Neuronal stem cell (in vitro differentiated cells): ENCODE measurements at regions not wholly inside any gene's neighbourhood (a gene's known extent, or its start where the extent isn't known, plus 50 kb on each side); places are given as distances from the start of the nearest gene placed in this dataset.

Source experiments
- DNase-seq: peaks from one replicate; pipeline ENCODE4 v3.0.0-alpha.2; 2013; ENCODE audit warnings: low spot score
- H2AFZ ChIP-seq: one replicate; pipeline ENCODE4 v1.6.1; 2013; ENCODE audit warnings: mild to moderate bottlenecking, low read length, inconsistent platforms
- H2AK5ac ChIP-seq: 2 replicates; pipeline ENCODE4 v1.6.1; 2013; ENCODE audit warnings: low read depth, mild to moderate bottlenecking, inconsistent platforms, low read length, moderate library complexity, mixed read lengths
- H2BK120ac ChIP-seq: 2 replicates; pipeline ENCODE4 v1.6.1; 2013; ENCODE audit warnings: low read depth, mild to moderate bottlenecking, inconsistent platforms, low read length, moderate library complexity, mixed read lengths
- H2BK12ac ChIP-seq: one replicate; pipeline ENCODE4 v1.6.1; 2013; ENCODE audit warnings: low read length, inconsistent platforms
- H2BK15ac ChIP-seq: 2 replicates; pipeline ENCODE4 v1.6.1; 2013; ENCODE audit warnings: mild to moderate bottlenecking, low read length, inconsistent platforms, mixed read lengths
- H2BK5ac ChIP-seq: one replicate; pipeline ENCODE4 v1.6.1; 2013; ENCODE audit warnings: inconsistent platforms, mild to moderate bottlenecking, low read length, moderate library complexity
- H3K14ac ChIP-seq: one replicate; pipeline ENCODE4 v1.6.1; 2013; ENCODE audit warnings: low read length, inconsistent platforms
- H3K18ac ChIP-seq: 2 replicates; pipeline ENCODE4 v1.6.1; 2013; ENCODE audit warnings: low read length, inconsistent platforms
- H3K23ac ChIP-seq: 2 replicates; pipeline ENCODE4 v1.6.1; 2013; ENCODE audit warnings: low read depth, mild to moderate bottlenecking, mixed read lengths, low read length, inconsistent platforms; ENCODE audit not compliant: poor library complexity
- H3K27ac ChIP-seq: replicated peaks from 3 replicates; pipeline ENCODE4 v1.5.1; 2013; ENCODE audit warnings: low read length, inconsistent platforms
- H3K27me3 ChIP-seq, 3 experiments: 2 replicates each; pipeline ENCODE4 v1.6.1; 2013; ENCODE audit warnings: low read length in 3 of 3, mild to moderate bottlenecking in 2 of 3, inconsistent platforms in 1 of 3, low read depth in 1 of 3, mixed read lengths in 1 of 3, moderate library complexity in 1 of 3; ENCODE audit not compliant: control insufficient read depth in 3 of 3, insufficient read depth in 3 of 3
- H3K36me3 ChIP-seq, 2 donors: replicated peaks in 1 of 2; 2 replicates each; pipeline ENCODE4 v1.6.1; 2013; ENCODE audit warnings: low read length in 2 of 2; ENCODE audit not compliant: control insufficient read depth in 2 of 2, insufficient read depth in 2 of 2
- H3K4ac ChIP-seq: 2 replicates; pipeline ENCODE4 v1.6.1; 2013; ENCODE audit warnings: inconsistent platforms, mild to moderate bottlenecking, low read length, moderate library complexity
- H3K4me1 ChIP-seq, 2 donors: 1 replicate in 1 of 2; 2 replicates in 1 of 2; pipeline ENCODE4 v1.6.1; 2013; ENCODE audit warnings: low read length in 2 of 2, low read depth in 1 of 2; ENCODE audit not compliant: control insufficient read depth in 2 of 2, insufficient read depth in 1 of 2
- H3K4me2 ChIP-seq: one replicate; pipeline ENCODE4 v1.6.1; 2013; ENCODE audit warnings: mild to moderate bottlenecking, low read length, inconsistent platforms; ENCODE audit not compliant: insufficient read depth, poor library complexity, severe bottlenecking
- H3K4me3 ChIP-seq, 2 donors: 2 replicates each; pipeline ENCODE4 v1.5.1; 2013; ENCODE audit warnings: low read length in 2 of 2, mild to moderate bottlenecking in 2 of 2, inconsistent platforms in 1 of 2, moderate library complexity in 1 of 2
- H3K79me1 ChIP-seq: one replicate; pipeline ENCODE4 v1.6.1; 2013; ENCODE audit warnings: low read depth, mild to moderate bottlenecking, inconsistent platforms, low read length, moderate library complexity
- H3K9ac ChIP-seq: one replicate; pipeline ENCODE4 v1.6.1; 2013; ENCODE audit warnings: mild to moderate bottlenecking, low read depth, low read length, inconsistent platforms; ENCODE audit not compliant: poor library complexity
- H3K9me3 ChIP-seq, 2 donors: replicated peaks in 1 of 2; 2 replicates each; pipeline versions ENCODE3 to v1.6.1; 2013; ENCODE audit warnings: low read length in 2 of 2, mild to moderate bottlenecking in 2 of 2, inconsistent platforms in 1 of 2, low read depth in 1 of 2, mixed read lengths in 1 of 2, moderate library complexity in 1 of 2; ENCODE audit not compliant: control insufficient read depth in 2 of 2, insufficient read depth in 1 of 2
- H4K8ac ChIP-seq: one replicate; pipeline ENCODE4 v1.6.1; 2013; ENCODE audit warnings: low read depth, mild to moderate bottlenecking, inconsistent platforms, low read length, moderate library complexity
- H4K91ac ChIP-seq: one replicate; pipeline ENCODE4 v1.6.1; 2013; ENCODE audit warnings: low read length, low read depth, mild to moderate bottlenecking, inconsistent platforms; ENCODE audit not compliant: poor library complexity
- WGBS, 2 donors: extraction: QIAGEN DNeasy Blood & Tissue Kit; methylation state at CpG; one replicate each; pipeline ENCODE4 v1.1.7; 2013; ENCODE audit warnings: missing lambda C conversion rate in 2 of 2, mixed read lengths in 1 of 2; ENCODE audit not compliant: insufficient read length in 2 of 2, insufficient replicate concordance in 1 of 2; ENCODE audit errors: extremely low coverage in 2 of 2; 5-methylcytosine and 5-hydroxymethylcytosine counted together

DNA sequence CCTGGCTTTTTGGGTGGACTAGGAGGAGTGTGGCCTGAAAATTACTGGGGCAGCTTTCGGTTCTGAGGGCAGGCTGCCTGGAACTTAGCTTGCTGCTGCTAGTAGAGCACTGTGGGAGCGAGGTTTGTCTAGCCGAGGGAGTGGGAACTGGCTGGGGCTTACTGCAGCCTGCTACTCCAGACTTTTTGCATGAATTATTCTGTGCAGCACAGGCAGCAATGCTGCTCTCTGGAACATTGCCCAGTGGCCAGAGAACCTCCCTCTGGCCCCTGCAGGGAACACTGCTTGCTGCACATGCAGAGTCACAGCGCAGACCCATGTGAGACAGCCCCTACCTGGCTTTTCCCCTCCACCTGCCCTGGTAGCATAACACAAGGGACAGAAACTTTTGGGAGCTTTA is 263.9 kb upstream of the SLITRK2 start:
- no peak overlapping the region for H2AFZ ChIP-seq
- no peaks in the 10 kb centered on the region for H3K36me3 ChIP-seq
- no peak overlapping the region for H3K14ac ChIP-seq
- no peaks in the 10 kb centered on the region for H3K79me1 ChIP-seq
- H3K27me3 ChIP-seq = no peaks in the 10 kb centered on the region
- WGBS, 2 donors = no CpG with 5 or more reads among the region's 4 CpGs
- no peak overlapping the region for H4K8ac ChIP-seq
- H3K4me2 ChIP-seq = no peak overlapping the region
- no peak overlapping the region for H2BK120ac ChIP-seq
- H2BK15ac ChIP-seq = no peak overlapping the region
- H3K23ac ChIP-seq = no peak overlapping the region
- peak overlapping the region; percentile 24 for H2BK5ac ChIP-seq
- no peak for DNase-seq
- H3K9ac ChIP-seq = no peak overlapping the region
- no peaks in the 10 kb centered on the region for H3K4me1 ChIP-seq
- no peak overlapping the region for H3K4me3 ChIP-seq
- H3K9me3 ChIP-seq = no peaks in the 10 kb centered on the region
- no peak overlapping the region for H3K27ac ChIP-seq
- H4K91ac ChIP-seq = no peak overlapping the region
- no peak overlapping the region for H3K18ac ChIP-seq
- no peak overlapping the region for H3K4ac ChIP-seq
- H2BK12ac ChIP-seq = no peak overlapping the region
- H2AK5ac ChIP-seq = no peak overlapping the region

DNA sequence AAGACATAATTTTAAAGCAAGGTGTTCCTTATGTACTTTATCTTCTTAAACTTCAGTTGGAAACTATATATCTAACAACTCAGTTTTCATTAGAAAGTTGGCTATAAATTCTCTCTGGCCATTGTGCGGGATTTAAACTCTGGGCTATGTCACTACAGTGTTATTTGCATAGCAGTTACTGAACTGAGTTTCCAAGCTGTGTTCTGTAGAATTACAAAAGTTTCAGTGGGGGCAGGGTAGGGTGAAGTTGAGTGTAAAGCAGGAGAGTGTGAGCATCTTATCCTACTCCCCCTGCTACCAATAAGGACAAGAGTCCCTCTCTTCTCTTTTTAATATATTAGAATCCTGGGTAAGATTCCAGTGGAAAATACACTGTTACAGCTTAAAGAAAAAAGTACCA is 254.5 kb upstream of the SLITRK2 start:
- Histone ChIP-seq H3K14ac (no peak overlapping the region), H2AK5ac (no peak overlapping the region), H4K8ac (no peak overlapping the region), H2BK12ac (no peak overlapping the region), H3K9ac (no peak overlapping the region), H3K27me3 (no peaks in the 10 kb centered on the region), H3K18ac (no peak overlapping the region), H3K27ac (no peak overlapping the region), H3K4me1 (no peaks in the 10 kb centered on the region), H3K4me3 (no peak overlapping the region), H3K79me1 (no peaks in the 10 kb centered on the region), H3K4me2 (no peak overlapping the region), H3K23ac (no peak overlapping the region), H3K9me3 (no peaks in the 10 kb centered on the region), H2BK120ac (no peak overlapping the region), H3K4ac (no peak overlapping the region), H3K36me3 (no peaks in the 10 kb centered on the region), H2BK15ac (no peak overlapping the region), H2BK5ac (no peak overlapping the region), H4K91ac (no peak overlapping the region), H2AFZ (no peak overlapping the region)
- WGBS, 2 donors = no CpG with 5 or more reads among the region's 1 CpG
- no peak for DNase-seq

DNA sequence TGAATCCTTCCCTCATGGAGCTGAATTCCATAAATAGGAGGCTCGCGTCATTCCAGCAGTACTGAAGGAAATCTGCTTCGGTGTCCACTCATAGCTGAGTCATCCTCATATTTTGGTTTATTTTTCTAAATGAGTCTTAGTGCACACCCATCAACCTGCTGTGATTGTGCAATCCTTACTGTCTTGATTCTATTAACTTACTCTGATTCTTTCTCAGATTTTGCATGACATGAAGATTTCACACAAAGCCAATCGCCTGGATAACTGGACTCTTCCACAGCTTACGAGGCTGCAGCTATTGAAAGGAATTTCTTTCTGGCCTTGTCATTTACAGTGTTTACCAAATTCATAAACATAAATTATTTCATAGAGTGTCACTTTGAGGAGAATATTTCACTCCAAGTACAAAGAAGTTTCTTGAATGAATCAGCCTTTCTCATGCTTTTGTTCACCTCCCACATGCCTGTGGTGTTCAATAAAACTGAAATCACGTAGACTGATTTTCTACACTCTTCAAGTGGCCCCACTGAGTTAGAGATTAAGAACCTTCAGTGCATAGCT is 207.6 kb upstream of the SLITRK2 start:
- Histone ChIP-seq H3K4me1 (no peaks in the 10 kb centered on the region), H3K27ac (no peak overlapping the region), H2BK120ac (no peak overlapping the region), H3K18ac (no peak overlapping the region), H4K8ac (no peak overlapping the region), H3K27me3 (no peaks in the 10 kb centered on the region), H3K4me2 (no peak overlapping the region), H3K4ac (no peak overlapping the region), H2AK5ac (no peak overlapping the region), H3K14ac (no peak overlapping the region), H3K9ac (no peak overlapping the region), H2AFZ (no peak overlapping the region), H3K79me1 (no peaks in the 10 kb centered on the region), H3K4me3 (no peak overlapping the region), H3K23ac (no peak overlapping the region), H4K91ac (no peak overlapping the region), H3K36me3 (no peaks in the 10 kb centered on the region), H2BK5ac (no peak overlapping the region), H2BK12ac (no peak overlapping the region), H3K9me3 (no peaks in the 10 kb centered on the region), H2BK15ac (no peak overlapping the region)
- no peak for DNase-seq
- WGBS, 2 donors = no CpG with 5 or more reads among the region's 6 CpGs

DNA sequence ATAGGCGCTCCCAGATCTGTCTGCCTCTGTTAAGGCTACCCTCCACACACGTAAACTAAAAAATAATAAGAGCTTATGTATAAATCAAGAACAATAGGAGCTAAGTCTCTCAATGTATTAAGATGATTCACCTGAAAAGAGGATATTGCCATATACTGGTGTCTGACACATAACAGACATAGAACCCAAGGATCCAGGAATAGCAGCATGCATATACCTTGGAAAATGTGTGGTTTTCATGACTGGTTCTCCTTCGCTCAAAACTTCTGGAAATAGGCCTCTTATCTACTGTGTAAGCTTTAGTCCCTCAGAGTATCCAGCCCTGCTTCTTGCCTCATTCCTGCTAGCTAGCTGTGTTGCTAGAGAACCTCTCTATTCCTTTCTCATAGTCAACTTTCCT is 203.7 kb upstream of the SLITRK2 start:
- H3K4ac ChIP-seq = no peak overlapping the region
- H4K91ac ChIP-seq = no peak overlapping the region
- H3K27me3 ChIP-seq = no peaks in the 10 kb centered on the region
- no peak overlapping the region for H3K4me3 ChIP-seq
- H3K4me1 ChIP-seq = no peaks in the 10 kb centered on the region
- H3K9me3 ChIP-seq = no peaks in the 10 kb centered on the region
- no peak overlapping the region for H2BK5ac ChIP-seq
- no peak overlapping the region for H2AK5ac ChIP-seq
- no peak overlapping the region for H3K14ac ChIP-seq
- no peak overlapping the region for H2BK12ac ChIP-seq
- H3K9ac ChIP-seq = no peak overlapping the region
- no peak overlapping the region for H3K4me2 ChIP-seq
- no peak overlapping the region for H4K8ac ChIP-seq
- WGBS, 2 donors = no CpG with 5 or more reads among the region's 3 CpGs
- no peak overlapping the region for H3K27ac ChIP-seq
- H3K18ac ChIP-seq = no peak overlapping the region
- H3K23ac ChIP-seq = no peak overlapping the region
- no peak overlapping the region for H2BK120ac ChIP-seq
- H2BK15ac ChIP-seq = no peak overlapping the region
- H2AFZ ChIP-seq = no peak overlapping the region
- no peaks in the 10 kb centered on the region for H3K79me1 ChIP-seq
- no peaks in the 10 kb centered on the region for H3K36me3 ChIP-seq
- no peak for DNase-seq
